HG03045 (cell line): ENCODE measurements at regions not wholly inside any gene's neighbourhood (a gene's known extent, or its start where the extent isn't known, plus 50 kb on each side); places are given as distances from the start of the nearest gene placed in this dataset.
"Not testable (repeated sequence)": the region's sequence is repeated elsewhere in the genome, so short reads cannot be mapped to it uniquely, and the experiment has no call there.

ENCODE experiments used
- ATAC-seq: cut with Tn5 transposase; IDR thresholded peaks from one replicate; pipeline ENCODE4 v1.9.1; 2021; ENCODE audit warnings: mild to moderate bottlenecking, moderate library complexity; ENCODE audit not compliant: unreplicated experiment

DNA sequence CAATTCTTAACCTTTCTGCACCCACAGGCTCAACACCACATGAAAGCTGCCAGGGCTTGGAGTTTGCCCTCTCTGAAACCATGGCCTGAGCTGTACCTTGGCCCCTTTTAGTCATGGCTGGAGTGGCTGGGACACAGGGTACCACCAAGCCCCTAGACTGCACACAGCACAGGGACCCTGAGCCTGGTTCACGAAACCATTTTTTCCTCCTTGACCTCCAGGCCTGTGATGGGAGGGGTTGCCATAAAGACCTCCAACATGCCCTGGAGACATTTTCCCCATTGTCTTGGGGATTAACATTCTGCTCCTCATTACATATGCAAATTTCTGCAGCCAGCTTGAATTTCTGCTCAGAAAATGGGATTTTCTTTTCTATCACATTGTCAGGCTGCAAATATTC is 113.4 kb downstream of the XPNPEP1 start:
- ATAC-seq = not testable (repeated sequence)

DNA sequence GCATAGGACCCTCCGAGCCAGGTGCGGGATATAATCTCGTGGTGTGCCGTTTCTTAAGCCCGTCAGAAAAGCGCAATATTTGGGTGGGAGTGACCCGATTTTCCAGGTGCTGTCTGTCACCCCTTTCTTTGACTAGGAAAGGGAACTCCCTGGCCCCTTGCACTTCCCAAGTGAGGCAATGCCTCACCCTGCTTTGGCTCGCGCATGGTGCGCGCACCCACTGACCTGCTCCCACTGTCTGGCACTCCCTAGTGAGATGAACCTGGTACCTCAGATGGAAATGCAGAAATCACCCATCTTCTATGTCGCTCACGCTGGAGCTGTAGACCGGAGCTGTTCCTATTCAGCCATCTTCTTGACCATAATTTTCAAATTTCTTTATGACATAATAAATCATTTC is 122.1 kb downstream of the XPNPEP1 start:
- ATAC-seq = not testable (repeated sequence)

DNA sequence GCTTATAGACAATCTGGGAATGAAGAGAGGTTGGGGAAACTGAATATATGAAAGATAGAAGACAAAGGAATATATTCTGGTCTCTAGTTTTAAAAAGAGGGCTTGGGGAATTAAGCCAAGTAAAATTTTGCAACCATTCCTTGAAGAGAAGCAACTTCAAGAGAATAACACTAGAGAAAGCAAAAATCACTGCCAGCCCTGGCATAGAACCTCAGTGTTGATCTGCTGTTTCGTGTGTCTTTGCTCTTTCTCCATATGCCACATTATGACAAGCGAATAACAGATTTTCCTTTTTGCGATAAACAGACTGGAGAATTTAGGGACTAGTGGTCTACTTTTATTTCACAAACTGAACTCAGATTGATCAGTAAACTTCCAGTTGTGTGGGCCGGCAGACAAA is 132.7 kb downstream of the XPNPEP1 start:
- ATAC-seq = no peak

DNA sequence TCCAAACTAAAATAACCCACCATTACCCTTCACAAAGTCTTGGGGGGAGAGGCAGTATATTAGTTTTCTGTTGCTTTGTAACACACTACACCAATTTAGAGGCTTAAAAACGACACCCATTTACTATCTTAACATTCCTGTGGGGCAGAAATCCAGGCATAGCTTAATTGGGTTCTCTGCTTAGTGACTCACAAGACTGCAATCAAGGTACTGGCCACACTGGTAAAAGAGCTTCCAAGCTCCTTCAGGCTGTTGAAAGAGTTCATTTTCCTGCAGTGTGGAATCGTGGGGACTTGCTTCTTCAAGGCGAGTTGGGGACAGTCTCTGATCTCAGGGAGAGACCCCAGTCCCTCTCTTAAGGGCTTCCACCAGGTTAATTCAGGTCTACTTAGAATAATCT is 139.1 kb downstream of the XPNPEP1 start:
- ATAC-seq = no peak

DNA sequence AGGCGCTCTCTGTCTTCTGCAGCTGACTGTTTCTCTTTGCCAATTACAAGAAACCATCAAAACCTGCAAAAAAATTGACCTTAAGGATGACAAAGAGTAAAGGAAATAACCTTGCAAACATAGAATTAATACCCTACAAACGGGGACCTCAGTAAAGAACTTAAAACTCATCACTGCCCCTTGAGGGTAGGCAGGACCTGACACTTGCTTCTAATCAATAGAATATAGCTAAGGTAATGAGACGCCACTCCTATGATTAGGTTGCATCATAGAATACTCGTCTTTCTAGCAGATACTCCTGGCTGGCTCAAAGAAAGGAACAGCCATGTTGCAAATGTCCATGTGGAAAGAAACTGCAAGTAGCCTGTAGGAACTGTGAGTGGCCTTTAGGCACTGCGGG is 140.0 kb downstream of the XPNPEP1 start:
- ATAC-seq = no peak

DNA sequence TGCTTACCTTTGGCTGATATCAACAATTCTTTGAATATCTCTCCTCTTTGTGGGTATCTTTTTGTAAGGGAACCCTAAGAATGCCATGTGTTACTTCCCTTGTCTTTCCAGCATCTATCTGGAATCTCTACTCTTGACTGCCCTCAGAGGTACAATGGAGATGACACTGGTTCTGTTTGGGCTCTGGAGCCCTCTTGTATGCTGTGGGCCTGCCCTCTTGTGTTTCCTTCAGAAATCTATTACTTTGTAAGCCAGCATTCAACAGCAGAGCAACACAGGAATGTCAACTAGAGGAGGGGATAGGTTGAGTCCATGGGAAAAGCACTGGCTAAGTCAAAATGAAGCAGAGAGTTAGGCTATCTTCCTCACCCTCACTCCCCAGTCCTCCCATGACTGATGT is 142.3 kb downstream of the XPNPEP1 start:
- no peak for ATAC-seq

DNA sequence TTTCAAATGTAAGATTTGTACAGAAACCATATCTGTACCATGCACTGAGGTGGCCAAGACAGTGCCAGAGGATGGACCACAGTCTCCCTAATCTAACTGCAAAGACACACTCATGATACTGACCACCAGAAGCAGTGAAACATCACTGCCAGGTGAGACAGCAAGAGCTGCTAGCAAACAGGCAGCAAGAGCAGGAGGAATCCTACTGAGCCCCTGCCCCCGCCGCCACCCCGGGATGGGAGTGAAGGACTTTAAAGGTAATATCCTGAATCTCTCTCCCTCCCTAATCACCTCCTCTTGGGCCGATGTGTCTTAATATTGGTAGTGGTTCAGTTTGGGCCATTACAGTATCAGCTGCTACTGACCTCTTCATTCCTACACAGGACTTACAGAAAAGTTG is 144.3 kb downstream of the XPNPEP1 start:
- ATAC-seq = no peak

DNA sequence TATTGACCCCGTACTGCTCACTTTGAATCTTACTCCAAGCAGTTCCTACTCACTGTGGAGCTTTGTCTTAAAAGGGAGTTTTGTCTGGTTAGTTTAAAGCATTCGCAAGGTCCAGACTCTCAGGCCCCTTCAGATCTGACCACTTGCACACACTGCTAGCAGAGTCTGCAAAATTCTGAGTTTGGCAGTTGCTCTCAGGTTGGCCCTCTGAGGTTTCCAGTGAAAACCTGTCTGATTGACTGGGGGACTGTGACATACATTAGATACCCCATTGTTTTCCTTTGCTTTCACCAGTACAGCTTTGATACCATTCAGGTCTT is 149.2 kb downstream of the XPNPEP1 start:
- no peak for ATAC-seq

DNA sequence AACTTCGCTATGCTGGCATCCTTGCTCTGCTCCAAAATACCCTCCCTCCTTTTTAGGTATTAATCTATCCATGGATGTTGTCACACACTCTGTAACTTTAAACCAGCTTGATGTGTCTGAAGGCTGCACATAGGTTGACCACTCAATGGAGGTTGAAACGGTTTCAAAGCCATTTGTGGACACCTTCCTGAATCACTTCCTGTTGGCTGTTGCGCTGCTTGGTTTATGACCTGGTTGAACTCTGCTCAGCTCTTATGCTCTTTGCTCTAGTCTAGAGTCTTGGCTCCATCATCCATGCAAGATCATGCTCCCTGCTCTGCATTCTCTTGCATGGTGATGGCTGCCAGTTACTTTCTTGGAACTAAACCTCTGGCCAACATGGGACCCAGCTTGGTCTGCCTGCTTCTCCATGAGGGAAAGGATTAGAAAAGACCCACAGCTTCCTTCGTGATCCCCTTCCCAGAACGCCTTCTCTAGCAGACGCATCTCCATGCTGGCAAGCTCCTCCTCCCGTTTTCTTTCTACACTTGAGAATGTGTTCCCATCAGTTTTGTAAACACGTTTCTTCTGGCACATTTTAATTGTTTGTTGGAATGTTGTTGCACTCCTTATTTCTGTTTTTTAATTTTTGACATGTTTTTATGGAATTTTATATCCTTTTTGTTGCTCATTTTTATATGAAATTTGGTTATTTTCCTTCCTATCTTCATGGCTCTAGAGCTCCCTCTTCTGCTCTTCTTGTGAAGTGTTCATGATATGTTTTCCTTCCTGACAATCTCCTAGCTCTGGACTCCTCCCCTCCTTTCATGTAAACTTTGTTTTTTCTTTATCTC is 149.8 kb downstream of the XPNPEP1 start:
- no peak for ATAC-seq

DNA sequence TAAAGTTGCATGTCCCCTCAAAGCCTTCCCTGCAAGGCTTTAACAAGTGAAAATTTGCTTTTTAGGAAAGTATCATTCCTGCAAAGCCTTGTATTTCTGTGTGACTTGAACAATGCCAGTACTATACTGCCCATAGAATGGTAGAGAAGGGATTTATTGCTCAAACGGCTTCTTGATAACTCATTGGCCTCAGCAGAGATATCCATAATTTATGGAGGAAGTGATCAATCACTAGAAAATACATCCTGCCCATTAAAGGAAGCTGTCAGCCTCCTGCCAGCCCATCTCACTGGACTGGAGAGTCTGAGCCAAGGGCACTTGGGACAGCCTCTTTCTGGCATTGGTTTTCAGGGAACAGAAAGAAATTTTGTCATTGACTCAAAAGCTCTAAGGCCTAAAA is 152.6 kb downstream of the XPNPEP1 start:
- ATAC-seq = no peak

DNA sequence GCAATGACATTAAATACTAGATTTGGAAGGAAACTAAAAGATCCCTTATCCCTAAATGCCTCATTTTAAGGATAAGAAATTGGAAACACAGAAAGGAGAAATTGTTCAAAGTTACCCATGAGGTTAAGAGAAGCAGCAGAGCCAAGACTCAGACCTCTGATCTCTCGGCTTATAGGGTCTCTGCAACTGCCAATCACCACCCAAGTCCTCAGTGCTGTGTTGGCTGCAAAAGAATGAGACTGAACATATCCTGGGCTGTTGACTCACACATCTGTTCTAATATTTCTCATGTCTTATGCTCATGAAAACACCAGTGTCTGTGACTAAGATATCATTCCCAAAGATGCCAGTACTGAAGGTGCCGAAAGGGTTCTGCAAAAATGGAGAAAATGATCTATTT is 153.3 kb downstream of the XPNPEP1 start:
- ATAC-seq = no peak

DNA sequence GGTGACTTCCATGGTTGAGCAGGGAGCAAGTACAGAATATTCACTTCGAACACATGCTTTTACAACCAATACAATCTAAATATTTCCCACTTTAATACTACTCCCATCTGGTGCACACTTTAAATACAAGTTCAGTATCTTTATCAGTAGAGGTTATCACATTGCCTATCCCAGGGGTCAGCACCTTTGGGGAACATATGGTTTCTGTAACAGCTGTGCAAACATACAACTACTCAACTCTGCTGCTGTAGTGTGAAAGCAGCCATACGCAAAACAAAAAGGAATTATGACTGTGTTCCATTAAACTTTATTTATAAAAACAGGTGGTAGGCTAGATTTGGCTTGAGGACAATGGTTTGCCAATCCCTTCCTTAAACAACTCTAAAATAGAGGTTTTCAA is 157.5 kb downstream of the XPNPEP1 start:
- no peak for ATAC-seq

DNA sequence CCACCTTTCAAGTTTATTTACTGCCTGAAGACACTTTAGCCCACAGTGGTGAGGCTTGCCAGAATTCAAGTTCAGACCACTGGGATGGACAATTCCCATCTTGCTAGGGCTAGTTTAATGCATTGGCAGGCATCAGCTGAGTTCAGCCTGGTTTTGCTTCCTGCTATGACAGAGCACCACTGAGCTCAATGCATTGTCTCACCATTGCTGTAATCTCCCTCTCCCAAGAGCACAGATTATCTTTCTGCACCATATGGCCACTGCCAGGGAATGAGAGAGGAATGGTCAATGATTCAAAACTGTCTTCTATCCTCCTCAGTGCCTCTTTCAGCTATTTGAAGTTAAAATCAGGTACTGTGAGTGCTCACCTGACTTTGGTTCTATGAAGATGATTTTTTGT is 160.8 kb downstream of the XPNPEP1 start:
- ATAC-seq = no peak

DNA sequence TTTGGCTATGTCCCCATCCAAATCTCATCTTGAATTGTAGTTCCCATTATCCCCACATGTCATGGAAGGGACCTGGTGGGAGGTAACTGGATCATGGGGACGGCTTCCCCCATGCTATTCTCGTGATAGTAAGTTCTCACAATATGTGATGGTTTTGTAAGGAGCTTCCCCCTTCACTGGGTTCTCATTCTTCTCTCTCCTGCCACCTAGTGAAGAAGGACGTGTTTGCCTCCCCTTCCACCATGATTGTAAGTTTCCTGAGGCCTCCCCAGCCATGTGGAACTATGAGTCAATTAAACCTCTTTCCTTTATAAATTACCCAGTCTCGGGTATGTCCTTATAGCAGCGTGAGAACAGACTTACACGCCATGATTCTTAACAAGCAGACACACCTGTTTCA is 165.6 kb downstream of the XPNPEP1 start:
- ATAC-seq = not testable (repeated sequence)

DNA sequence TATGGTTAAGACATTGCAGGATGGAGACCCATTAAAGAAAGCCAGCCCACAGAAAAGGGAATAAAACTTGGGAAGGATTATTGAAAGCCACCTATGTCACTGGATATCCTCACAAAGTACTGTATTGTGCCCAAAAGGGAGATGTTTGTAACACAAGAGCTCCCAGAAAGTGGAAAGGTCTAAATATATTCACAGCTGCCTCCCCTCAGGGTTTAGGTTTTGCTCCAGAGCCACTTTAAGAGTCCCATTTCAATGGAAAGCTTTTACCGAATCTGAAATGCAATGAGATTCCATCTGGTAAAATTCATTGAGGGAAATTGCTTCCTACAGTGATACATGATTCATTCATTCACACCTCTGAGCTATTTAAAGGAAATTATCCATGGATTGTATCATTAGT is 176.4 kb downstream of the XPNPEP1 start:
- ATAC-seq = no peak

DNA sequence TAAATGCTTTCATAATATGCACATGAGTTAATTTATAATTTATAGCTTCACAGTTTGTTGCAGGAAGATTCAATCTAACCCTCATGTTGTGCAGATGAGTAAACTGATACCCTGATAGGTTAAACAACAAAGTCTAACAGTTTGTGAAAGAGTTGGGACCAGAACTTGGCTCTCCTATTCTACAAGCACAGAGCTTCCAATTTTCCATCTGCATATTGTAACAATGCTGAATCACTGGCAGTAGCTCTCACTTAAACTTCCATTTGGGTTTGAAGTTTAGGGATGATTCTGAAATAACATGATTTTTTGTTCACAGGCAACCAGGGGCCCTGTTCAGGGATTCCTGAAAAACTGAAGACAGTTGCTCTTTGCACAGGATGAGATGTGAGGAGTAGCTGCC is 179.3 kb downstream of the XPNPEP1 start:
- ATAC-seq = no peak

DNA sequence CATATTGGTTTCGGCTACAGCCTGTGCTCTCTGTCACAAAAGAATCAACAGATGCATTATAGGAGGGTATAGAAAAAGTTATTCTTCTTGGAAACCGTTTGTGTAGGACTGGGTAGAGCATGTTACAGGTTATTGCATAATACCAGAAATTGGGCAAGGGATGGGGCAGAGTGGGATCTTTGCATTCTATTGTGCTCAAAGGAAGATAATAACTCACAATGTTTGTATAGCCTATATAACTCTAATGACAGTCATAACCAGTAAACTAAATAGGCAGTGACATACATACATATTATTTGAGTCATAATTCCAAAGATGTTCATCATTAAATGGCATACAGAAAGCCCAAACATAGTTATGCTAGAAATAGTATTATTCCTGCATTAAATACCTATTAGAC is 179.7 kb downstream of the XPNPEP1 start:
- ATAC-seq = no peak

DNA sequence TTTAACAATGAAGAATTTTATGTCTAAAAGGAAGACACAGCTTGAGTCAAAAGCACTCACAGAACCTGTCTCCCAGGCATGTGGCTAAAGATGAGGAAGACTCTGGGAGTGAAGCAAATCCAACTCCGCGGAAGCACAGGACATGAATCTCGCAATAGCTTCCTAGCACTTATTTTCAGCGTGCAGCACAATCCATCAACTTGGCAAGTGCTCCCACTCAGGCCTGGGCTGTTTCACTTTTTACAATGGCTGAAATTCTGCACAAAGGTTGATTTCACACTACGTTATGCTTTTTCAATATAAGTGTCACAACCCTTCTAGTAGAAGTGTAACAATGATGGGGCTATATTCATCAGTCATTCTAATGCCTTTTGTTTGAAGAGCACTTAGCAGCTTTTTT is 180.2 kb downstream of the XPNPEP1 start:
- no peak for ATAC-seq

DNA sequence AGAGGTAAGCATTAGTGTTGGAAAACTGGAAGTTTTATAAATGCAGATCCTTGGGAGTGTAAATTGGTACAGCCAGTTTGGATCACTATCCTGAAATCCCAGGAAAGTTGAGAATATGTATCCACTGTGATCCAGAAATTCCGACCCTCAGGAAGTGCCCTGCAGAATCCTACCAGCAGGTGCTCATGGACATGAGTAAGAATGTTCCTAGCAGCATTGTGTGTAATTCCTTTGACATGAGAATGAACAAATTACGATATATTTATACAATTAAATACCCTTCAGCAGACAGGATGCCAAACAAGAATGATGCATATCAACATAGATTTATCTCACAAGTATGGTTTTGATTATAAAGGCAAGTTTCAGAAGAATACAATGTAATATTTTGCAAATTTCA is 181.6 kb downstream of the XPNPEP1 start:
- no peak for ATAC-seq

DNA sequence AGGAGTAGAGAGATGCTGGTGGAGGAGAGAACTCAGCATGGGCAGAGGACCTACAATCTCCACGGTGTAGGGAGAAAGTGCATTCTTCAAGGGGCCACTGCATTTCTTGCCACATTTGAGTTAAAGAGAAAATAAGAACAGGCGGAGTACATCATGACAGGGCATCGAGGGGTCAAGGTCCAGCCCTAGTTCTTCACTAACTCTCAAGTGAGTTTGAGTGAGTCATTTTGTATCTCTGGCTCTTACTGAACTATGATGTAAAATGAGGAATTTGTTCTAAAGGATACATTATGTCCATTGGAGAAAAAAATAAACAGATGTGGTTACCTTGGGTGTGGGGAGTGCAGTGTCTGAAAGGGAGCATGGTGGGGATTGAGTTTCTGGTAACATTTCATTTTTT is 182.9 kb downstream of the XPNPEP1 start:
- no peak for ATAC-seq

DNA sequence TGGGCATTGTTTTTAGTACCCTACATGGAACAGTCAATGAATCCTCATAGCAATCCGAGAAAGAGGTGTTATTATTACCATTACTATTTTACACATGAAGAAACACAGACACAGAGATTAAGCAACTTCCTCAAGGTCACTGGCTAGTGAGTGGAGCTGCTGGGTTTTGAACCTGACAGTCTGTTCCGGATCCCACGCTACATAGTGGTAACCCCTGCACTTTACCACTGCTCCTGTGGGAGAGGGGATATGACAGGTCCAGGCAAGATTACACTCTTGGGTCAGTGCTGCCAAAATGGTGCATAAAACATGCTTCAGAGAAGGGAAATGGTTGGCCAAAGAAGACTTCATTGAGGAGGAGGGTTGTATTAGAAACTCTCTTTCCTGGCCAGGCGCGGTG is 185.7 kb downstream of the XPNPEP1 start:
- no peak for ATAC-seq

DNA sequence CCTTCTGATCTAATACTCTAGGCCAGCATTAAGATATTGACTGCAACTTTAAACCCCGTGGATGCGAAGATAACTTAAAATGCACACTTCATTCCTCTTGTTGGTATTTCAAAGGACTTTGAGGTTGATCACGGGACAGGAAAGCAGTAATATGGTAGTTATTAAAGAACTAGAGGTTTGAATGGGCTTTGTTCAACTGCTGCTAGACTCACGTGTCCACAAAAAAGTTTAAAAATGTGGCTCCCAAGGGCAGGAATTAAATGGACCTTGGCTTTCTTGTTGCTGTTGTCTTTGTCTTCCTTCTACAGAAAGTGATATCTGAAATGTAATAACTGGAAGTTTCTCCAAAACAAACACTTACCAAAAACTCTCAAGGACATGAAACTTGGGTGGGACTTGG is 186.3 kb downstream of the XPNPEP1 start:
- no peak for ATAC-seq

DNA sequence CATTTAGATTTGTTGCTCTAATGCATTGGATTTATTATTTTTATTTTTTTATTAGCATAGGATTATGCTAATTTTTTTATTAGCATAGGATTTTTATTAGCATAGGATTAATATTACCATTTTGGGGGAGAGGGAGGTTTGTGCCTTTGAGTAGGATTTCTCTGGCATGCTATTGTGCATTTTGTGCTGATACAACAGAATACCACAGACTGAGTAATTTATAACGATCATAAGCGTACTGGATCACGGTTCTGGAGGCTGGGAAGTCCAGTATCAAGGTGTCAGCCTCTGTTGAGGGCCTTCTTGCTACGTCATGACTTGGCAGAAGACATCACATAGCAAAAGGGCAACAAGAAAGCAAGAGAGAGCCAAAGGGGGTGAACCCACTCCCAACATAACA is 187.5 kb downstream of the XPNPEP1 start:
- ATAC-seq = no peak
